OCI-LY7 (cell line): ENCODE measurements at regions not wholly inside any gene's neighbourhood (a gene's known extent, or its start where the extent isn't known, plus 50 kb on each side); places are given as distances from the start of the nearest gene placed in this dataset.

ENCODE experiments used
- BruUV-seq: library from RNA; stranded (reverse); fragments of 400-500 nt; replicated peaks from 2 replicates; lab custom pipeline; 2021; lab: Mats Ljungman, UMichigan
- CTCF ChIA-PET: fragments of 300-600 bp; sonication (Branson Sonifier 250); formaldehyde crosslinking; loops from one replicate; lab custom pipeline; 2022; ENCODE audit warnings: antibody characterized with exemption; ENCODE audit not compliant: unreplicated experiment; lab: Charles Lee
- POLR2A ChIA-PET: fragments of 300-600 bp; sonication (Branson Sonifier 250); formaldehyde crosslinking; loops from one replicate; lab custom pipeline; 2022; ENCODE audit warnings: antibody characterized with exemption; lab: Charles Lee
- DNase-seq: peaks from one replicate; pipeline ENCODE4 v3.0.0-alpha.2; 2015; ENCODE audit warnings: low spot score
- H2AFZ ChIP-seq: fragments of 200-600 bp; sonication (generic), shearing (Covaris generic); 2 replicates; pipeline ENCODE4 v1.6.1; 2014; ENCODE audit warnings: mild to moderate bottlenecking, antibody characterized with exemption, low read length, moderate library complexity
- H3K27ac ChIP-seq: fragments of 200-600 bp; sonication (generic); 2 replicates; pipeline ENCODE4 v1.5.1; 2014; ENCODE audit warnings: mixed run types, low read depth, mild to moderate bottlenecking, moderate library complexity, low read length, inconsistent platforms; ENCODE audit not compliant: poor library complexity, severe bottlenecking
- H3K36me3 ChIP-seq: fragments of 200-600 bp; sonication (generic); 2 replicates; pipeline ENCODE4 v1.6.1; 2014; ENCODE audit warnings: mild to moderate bottlenecking, antibody characterized with exemption, low read length, moderate library complexity, mixed read lengths; ENCODE audit not compliant: insufficient read depth
- H3K4me1 ChIP-seq: fragments of 200-600 bp; sonication (generic); 2 replicates; pipeline ENCODE4 v1.5.1; 2014; ENCODE audit warnings: mild to moderate bottlenecking, low read length; ENCODE audit not compliant: insufficient read depth, poor library complexity, severe bottlenecking
- H3K4me2 ChIP-seq: fragments of 200-600 bp; sonication (generic); 2 replicates; pipeline ENCODE4 v1.6.1; 2014; ENCODE audit warnings: mild to moderate bottlenecking, low read length
- H3K4me3 ChIP-seq: fragments of 200-600 bp; sonication (generic); 2 replicates; pipeline ENCODE4 v1.5.1; 2014; ENCODE audit warnings: mild to moderate bottlenecking, low read depth, low read length; ENCODE audit not compliant: poor library complexity, severe bottlenecking
- H3K79me2 ChIP-seq: fragments of 200-600 bp; sonication (generic); 2 replicates; pipeline ENCODE4 v1.6.1; 2016; ENCODE audit warnings: low read depth, mild to moderate bottlenecking, low read length, moderate library complexity, mixed read lengths; ENCODE audit not compliant: insufficient read depth
- H3K9me2 ChIP-seq: fragments of 200-600 bp; sonication (generic); 2 replicates; pipeline ENCODE4 v1.6.1; 2016; ENCODE audit warnings: mild to moderate bottlenecking, low read length, mixed read lengths; ENCODE audit not compliant: insufficient read depth
- H3K9me3 ChIP-seq: fragments of 200-600 bp; sonication (generic); 2 replicates; pipeline ENCODE4 v1.6.1; 2014; ENCODE audit warnings: mild to moderate bottlenecking, mixed run types, low read length, mixed read lengths
- H4K20me1 ChIP-seq: fragments of 200-600 bp; sonication (generic); 2 replicates; pipeline ENCODE4 v1.6.1; 2014; ENCODE audit warnings: mild to moderate bottlenecking, antibody characterized with exemption, low read length, moderate library complexity, mixed read lengths; ENCODE audit not compliant: insufficient read depth
- CTCF ChIP-seq: fragments of 200-600 bp; sonication (generic); conservative IDR thresholded peaks from 2 replicates; pipeline ENCODE4 v1.5.1; 2014; ENCODE audit warnings: mild to moderate bottlenecking, antibody characterized with exemption, low read length, moderate library complexity, mixed read lengths
- EZH2phosphoT487 ChIP-seq: fragments of 200-600 bp; sonication (generic); IDR thresholded peaks from 2 replicates; pipeline ENCODE4 v1.6.1; 2018; ENCODE audit warnings: low read depth, borderline replicate concordance, mild to moderate bottlenecking, mixed run types, antibody characterized with exemption, low read length, moderate library complexity, mixed read lengths
- intact Hi-C: fragments of 100-400 bp; cut with micrococcal nuclease; formaldehyde crosslinking; loops from one replicate; pipeline ENCODE4 v1.10.0; 2022; ENCODE audit not compliant: unreplicated experiment

- Histone ChIP-seq H3K36me3 (no peaks in the 10 kb centered on the region), H4K20me1 (no peaks in the 10 kb centered on the region), H3K4me1 (no peaks in the 10 kb centered on the region), H3K9me3 (no peaks in the 10 kb centered on the region), H3K27ac (no peak overlapping the region), H3K79me2 (no peaks in the 10 kb centered on the region), H3K9me2 (no peaks in the 10 kb centered on the region), H3K4me2 (no peak overlapping the region), H2AFZ (no peak overlapping the region), H3K4me3 (no peak overlapping the region)
- no peak for DNase-seq
- TF ChIP-seq EZH2phosphoT487: no peak
- no peak for TF ChIP-seq CTCF
- intact Hi-C loops: no loop called here
- no TSS peak for BruUV-seq
- CTCF ChIA-PET: no interaction called here
- POLR2A ChIA-PET: interaction anchor here (0.5 to 1.0 kb wide), 2 partner anchors 27 to 30 kb away, joined by 3 to 5 read pairs; no protein-coding TSS in a partner anchor
These were observed 72.1 kb downstream of the ZNF648 start for GRCh38 chr1:181989261-181989920.

- CTCF ChIA-PET: no interaction called here
- POLR2A ChIA-PET: no interaction called here
These were observed 73.5 kb downstream of the ZNF648 start for GRCh38 chr1:181987996-181988395.

More at GRCh38 chr1:181987996-181988395, 73.5 kb downstream of the ZNF648 start:
- Histone ChIP-seq H3K9me2 (no peaks in the 10 kb centered on the region), H3K9me3 (no peaks in the 10 kb centered on the region), H3K79me2 (no peaks in the 10 kb centered on the region), H3K4me1 (no peaks in the 10 kb centered on the region), H3K27ac (no peak overlapping the region), H4K20me1 (no peaks in the 10 kb centered on the region), H3K36me3 (no peaks in the 10 kb centered on the region), H3K4me3 (no peak overlapping the region), H2AFZ (no peak overlapping the region), H3K4me2 (no peak overlapping the region)
- intact Hi-C loops: no loop called here
- DNase-seq: no peak
- TF ChIP-seq EZH2phosphoT487 (no peak), CTCF (no peak)
- BruUV-seq: no TSS peak
